ENCODE measurements at regions not wholly inside any gene's neighbourhood (a gene's known extent, or its start where the extent isn't known, plus 50 kb on each side); places are given as distances from the start of the nearest gene placed in this dataset.

DNA sequence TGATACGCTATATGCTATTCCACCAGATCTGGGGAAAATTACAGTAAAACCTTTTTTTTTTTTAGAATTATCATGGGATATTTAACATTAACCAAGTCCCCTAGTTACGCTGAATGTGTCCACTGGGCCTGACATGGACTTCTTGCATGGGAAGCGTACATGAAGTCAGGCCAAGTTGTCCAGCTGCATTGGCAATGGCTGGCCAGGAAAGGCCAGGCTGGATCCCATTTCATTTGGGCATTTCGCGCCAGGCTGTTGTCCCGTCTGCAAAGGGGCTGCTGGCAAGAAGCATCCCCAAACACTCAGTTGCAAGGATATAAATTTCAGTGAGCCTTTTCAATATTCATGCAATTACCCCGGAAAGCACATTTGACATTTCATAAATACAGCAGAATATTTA is 933.3 kb downstream of the GRID1 start:
- no peaks in the 10 kb centered on the region for H3K9me2 ChIP-seq (replicated peaks; ENCODE audit: insufficient read depth, low read length)
- no peak for TF ChIP-seq EZH2phosphoT487 (conservative IDR thresholded peaks at IDR 0.05; ENCODE audit: low read length)
- TF ChIP-seq, protein P1, sequence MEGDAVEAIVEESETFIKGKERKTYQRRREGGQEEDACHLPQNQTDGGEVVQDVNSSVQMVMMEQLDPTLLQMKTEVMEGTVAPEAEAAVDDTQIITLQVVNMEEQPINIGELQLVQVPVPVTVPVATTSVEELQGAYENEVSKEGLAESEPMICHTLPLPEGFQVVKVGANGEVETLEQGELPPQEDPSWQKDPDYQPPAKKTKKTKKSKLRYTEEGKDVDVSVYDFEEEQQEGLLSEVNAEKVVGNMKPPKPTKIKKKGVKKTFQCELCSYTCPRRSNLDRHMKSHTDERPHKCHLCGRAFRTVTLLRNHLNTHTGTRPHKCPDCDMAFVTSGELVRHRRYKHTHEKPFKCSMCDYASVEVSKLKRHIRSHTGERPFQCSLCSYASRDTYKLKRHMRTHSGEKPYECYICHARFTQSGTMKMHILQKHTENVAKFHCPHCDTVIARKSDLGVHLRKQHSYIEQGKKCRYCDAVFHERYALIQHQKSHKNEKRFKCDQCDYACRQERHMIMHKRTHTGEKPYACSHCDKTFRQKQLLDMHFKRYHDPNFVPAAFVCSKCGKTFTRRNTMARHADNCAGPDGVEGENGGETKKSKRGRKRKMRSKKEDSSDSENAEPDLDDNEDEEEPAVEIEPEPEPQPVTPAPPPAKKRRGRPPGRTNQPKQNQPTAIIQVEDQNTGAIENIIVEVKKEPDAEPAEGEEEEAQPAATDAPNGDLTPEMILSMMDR (IDR thresholded peaks at IDR 0.05; ENCODE audit: insufficient read depth, low read length, poor library complexity, severe bottlenecking), result no peak
- no peaks in the 10 kb centered on the region for H3K9me3 ChIP-seq (ENCODE audit: insufficient read depth, low read length)
- no peaks in the 10 kb centered on the region for H4K20me1 ChIP-seq (ENCODE audit: low read depth, low read length)
- no peak overlapping the region for H2AFZ ChIP-seq (ENCODE audit: low read depth, low read length, severe bottlenecking)
- H3K4me2 ChIP-seq (ENCODE audit: low read depth, low read length, poor library complexity, severe bottlenecking), result no peak overlapping the region
- H3K9ac ChIP-seq (ENCODE audit: low read length), result no peak overlapping the region
- H3F3A ChIP-seq (ENCODE audit: insufficient read depth), result no peaks in the 10 kb centered on the region
- no peak overlapping the region for H3K27ac ChIP-seq (ENCODE audit: low read depth, low read length)
- H3K4me3 ChIP-seq (ENCODE audit: insufficient read depth, low read length, poor library complexity, severe bottlenecking), result no peak overlapping the region
- no peaks in the 10 kb centered on the region for H3K36me3 ChIP-seq (ENCODE audit: low read length)
- H3K27me3 ChIP-seq (ENCODE audit: low read length), result no peaks in the 10 kb centered on the region
- H3K79me2 ChIP-seq (ENCODE audit: insufficient read depth, low read length), result no peaks in the 10 kb centered on the region

DNA sequence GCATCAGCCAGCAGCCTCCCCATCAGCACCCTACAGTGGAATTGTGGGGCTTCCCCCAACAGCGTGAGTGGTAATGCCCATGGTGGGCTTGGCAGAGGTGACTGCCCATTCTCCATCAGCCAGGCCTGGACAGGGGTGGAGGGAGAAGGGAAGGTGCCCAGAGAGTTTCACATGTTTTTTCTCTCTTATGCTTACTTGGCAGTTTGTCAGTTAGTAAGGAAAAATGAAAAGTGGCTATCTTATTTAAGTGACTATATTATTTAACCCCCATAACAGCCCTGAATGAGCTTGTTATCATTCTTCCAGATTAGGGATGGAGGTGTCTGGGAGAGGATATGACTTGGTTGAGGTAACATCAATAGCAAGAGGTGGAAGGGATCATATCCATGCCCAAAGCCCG is 921.7 kb downstream of the GRID1 start:
- no peak overlapping the region for H2AFZ ChIP-seq (ENCODE audit: low read depth, low read length, severe bottlenecking)
- no peak overlapping the region for H3K4me3 ChIP-seq (ENCODE audit: insufficient read depth, low read length, poor library complexity, severe bottlenecking)
- no peak overlapping the region for H3K9ac ChIP-seq (ENCODE audit: low read length)
- TF ChIP-seq EZH2phosphoT487 (conservative IDR thresholded peaks at IDR 0.05; ENCODE audit: low read length), result no peak
- TF ChIP-seq, protein P1 (IDR thresholded peaks at IDR 0.05; ENCODE audit: insufficient read depth, low read length, poor library complexity, severe bottlenecking), result no peak
- no peak overlapping the region for H3K4me2 ChIP-seq (ENCODE audit: low read depth, low read length, poor library complexity, severe bottlenecking)
- H4K20me1 ChIP-seq (ENCODE audit: low read depth, low read length), result no peaks in the 10 kb centered on the region
- no peaks in the 10 kb centered on the region for H3F3A ChIP-seq (ENCODE audit: insufficient read depth)
- H3K9me3 ChIP-seq (ENCODE audit: insufficient read depth, low read length), result no peaks in the 10 kb centered on the region
- no peaks in the 10 kb centered on the region for H3K79me2 ChIP-seq (ENCODE audit: insufficient read depth, low read length)
- no peak overlapping the region for H3K27ac ChIP-seq (ENCODE audit: low read depth, low read length)
- no peaks in the 10 kb centered on the region for H3K9me2 ChIP-seq (replicated peaks; ENCODE audit: insufficient read depth, low read length)
- no peaks in the 10 kb centered on the region for H3K36me3 ChIP-seq (ENCODE audit: low read length)
- H3K27me3 ChIP-seq (ENCODE audit: low read length), result no peaks in the 10 kb centered on the region

DNA sequence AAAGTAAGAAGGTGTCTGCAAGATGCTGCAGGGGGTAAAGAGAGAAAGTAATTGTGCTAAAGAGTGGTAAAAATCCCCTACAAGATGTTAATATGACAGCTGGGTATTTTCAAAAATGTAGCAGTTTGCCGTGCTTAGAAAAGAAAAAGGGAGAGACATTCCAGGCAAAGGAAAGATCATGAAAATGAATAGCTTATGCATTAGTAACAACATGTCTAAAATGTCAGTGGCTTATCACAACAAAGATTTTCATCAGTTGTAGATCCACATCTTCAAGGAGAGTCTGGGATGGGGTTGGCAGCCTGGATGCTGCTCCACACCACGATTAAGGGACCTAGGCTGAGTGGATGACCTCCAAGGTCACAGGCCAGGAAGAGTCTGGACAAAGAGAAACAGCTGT is 920.9 kb downstream of the GRID1 start:
- no peak overlapping the region for H2AFZ ChIP-seq (ENCODE audit: low read depth, low read length, severe bottlenecking)
- TF ChIP-seq, protein P1 (IDR thresholded peaks at IDR 0.05; ENCODE audit: insufficient read depth, low read length, poor library complexity, severe bottlenecking), result no peak
- no peak for TF ChIP-seq EZH2phosphoT487 (conservative IDR thresholded peaks at IDR 0.05; ENCODE audit: low read length)
- H3K27ac ChIP-seq (ENCODE audit: low read depth, low read length), result no peak overlapping the region
- no peaks in the 10 kb centered on the region for H3K36me3 ChIP-seq (ENCODE audit: low read length)
- H3F3A ChIP-seq (ENCODE audit: insufficient read depth), result no peaks in the 10 kb centered on the region
- no peaks in the 10 kb centered on the region for H3K9me3 ChIP-seq (ENCODE audit: insufficient read depth, low read length)
- H3K4me2 ChIP-seq (ENCODE audit: low read depth, low read length, poor library complexity, severe bottlenecking), result no peak overlapping the region
- H3K9ac ChIP-seq (ENCODE audit: low read length), result no peak overlapping the region
- no peaks in the 10 kb centered on the region for H3K79me2 ChIP-seq (ENCODE audit: insufficient read depth, low read length)
- H3K4me3 ChIP-seq (ENCODE audit: insufficient read depth, low read length, poor library complexity, severe bottlenecking), result no peak overlapping the region
- no peaks in the 10 kb centered on the region for H3K27me3 ChIP-seq (ENCODE audit: low read length)
- H4K20me1 ChIP-seq (ENCODE audit: low read depth, low read length), result no peaks in the 10 kb centered on the region
- H3K9me2 ChIP-seq (replicated peaks; ENCODE audit: insufficient read depth, low read length), result no peaks in the 10 kb centered on the region
